ENCODE measurements at regions not wholly inside any gene's neighbourhood (a gene's known extent, or its start where the extent isn't known, plus 50 kb on each side); places are given as distances from the start of the nearest gene placed in this dataset.

DNA sequence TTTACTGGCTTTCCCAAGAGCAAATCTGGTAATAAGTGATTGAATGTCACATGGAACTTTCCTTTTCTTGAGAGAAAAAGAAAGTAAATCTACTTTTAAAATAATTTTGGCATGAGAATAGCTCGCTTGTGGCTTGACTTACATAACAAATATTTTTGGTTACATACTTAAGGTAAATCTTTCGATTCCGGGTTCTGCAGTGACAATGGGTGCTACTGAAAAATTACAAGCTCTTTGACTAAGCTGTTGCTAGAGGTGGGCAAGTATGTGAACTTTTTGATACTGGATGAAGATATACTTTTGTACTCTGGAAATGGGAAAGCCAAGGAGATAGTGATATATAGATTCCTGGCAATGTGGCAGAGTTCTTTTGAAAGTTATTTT, 51.9 kb upstream of the OTOL1 start:
- DNase-seq (ENCODE audit: low read depth): no peak

GRCh38 chr3:161443921-161444693, 52.5 kb upstream of the OTOL1 start:
- DNase-seq (ENCODE audit: low read depth): no peak

DNA sequence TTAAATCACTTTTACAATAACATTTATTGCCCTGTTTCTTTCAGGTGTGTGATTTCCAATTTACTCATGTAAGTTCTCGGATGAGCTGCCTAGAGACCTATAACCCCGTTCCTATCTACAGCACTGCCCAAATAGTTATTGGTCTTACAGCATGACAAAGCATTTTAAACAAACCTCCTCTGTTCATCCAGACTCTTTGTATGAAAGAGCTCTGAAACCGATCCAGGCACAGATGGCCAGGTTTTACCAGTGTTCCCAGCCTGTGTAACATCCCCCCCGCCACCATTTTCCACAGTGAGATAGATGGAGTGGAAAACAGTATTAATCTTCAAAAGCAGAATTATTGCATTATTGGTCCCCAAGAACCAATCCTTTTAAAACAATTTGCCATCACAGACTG, 59.0 kb upstream of the SPTSSB start:
- DNase-seq (ENCODE audit: low read depth): no peak

GRCh38 chr3:161427347-161427746, 56.0 kb upstream of the SPTSSB start:
- no peak for DNase-seq (ENCODE audit: low read depth)

DNA sequence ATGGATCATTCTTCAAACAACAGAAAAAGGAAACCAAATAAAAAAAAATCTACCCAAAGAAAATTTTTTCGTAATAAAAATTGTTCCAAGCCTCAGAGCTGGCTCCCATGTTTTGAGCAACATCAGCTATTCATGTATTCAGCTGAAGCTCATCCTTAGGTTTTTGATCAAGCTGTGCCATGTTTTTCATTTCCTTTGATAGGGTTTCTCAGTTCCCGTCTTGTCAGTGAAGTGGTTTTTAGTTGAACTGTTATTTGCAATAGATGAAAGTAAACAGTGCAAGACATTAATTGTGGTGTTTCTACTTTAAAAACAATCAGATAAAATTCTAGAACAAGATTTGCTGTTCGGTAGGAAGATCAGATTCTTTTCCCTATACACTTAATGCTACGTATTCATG, 55.4 kb upstream of the SPTSSB start:
- no peak for DNase-seq (ENCODE audit: low read depth)

DNA sequence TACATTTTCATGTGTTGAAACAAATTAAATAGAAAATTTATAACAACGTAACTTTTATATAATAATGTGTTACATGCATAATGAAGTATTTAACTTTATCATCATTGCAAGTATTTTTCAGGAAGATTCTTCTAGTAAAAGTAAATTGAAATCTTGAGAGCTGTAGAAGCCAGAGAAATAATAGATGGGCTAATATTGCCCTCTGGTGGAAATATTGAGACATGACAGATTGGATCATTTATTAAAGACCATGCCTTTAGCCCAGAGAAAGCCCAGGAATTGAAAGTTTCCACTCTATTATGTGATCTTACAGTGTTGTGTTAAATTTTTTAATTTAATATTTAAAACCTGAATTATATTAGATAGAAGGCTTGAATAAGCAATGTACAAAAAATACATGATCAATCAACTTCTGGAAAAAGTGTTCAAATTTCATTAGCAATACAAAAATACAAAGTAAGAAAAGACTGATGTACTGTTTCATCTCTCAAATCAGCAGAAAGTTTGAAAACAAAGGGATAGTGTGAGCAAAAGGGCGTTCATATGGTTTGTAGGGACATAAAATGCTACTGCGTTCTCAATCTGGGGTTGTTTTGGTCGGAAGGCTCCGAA, 52.7 kb upstream of the SPTSSB start:
- peak; percentile 54 for DNase-seq (ENCODE audit: low read depth)

DNA sequence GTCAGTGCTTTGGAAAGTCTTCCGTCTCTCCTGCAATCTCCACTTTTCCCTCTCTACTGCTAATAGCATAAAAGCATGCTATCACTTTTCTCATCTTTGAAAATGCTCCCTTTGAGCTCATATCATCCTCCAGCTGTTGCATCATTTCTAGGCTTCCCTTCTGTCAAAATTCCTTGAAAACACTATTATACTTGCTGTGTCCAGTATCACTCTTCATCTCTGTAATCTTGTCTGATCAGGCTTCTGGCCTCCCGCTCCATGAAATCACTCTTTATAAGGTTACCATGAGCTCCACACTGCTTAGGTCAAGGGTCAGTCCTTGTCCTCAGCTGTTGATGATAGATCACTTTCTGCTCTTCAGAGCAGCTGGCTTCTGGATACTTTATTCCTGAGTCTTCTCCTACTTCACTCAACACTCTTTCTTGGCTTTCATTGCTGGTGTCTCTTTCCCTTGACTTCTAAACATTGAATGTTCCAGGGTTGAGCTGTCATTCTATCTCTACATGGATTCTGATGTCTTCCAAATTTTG, 50.9 kb upstream of the SPTSSB start:
- DNase-seq (ENCODE audit: low read depth): no peak
